ENCODE measurements at regions not wholly inside any gene's neighbourhood (a gene's known extent, or its start where the extent isn't known, plus 50 kb on each side); places are given as distances from the start of the nearest gene placed in this dataset.

GRCh38 chr6:44620922-44621321, 233.4 kb downstream of the CDC5L start:
- no peak for TF ChIP-seq CTCF (IDR thresholded peaks at IDR 0.05)
- TF ChIP-seq, protein P1, sequence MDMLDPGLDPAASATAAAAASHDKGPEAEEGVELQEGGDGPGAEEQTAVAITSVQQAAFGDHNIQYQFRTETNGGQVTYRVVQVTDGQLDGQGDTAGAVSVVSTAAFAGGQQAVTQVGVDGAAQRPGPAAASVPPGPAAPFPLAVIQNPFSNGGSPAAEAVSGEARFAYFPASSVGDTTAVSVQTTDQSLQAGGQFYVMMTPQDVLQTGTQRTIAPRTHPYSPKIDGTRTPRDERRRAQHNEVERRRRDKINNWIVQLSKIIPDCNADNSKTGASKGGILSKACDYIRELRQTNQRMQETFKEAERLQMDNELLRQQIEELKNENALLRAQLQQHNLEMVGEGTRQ (IDR thresholded peaks at IDR 0.05; ENCODE audit: borderline replicate concordance, low read depth, low read length), result no peak

Data from SK-N-SH (cell line).